Urinary bladder (tissue), 3 donors: ENCODE measurements at regions not wholly inside any gene's neighbourhood (a gene's known extent, or its start where the extent isn't known, plus 50 kb on each side); places are given as distances from the start of the nearest gene placed in this dataset.
"Not testable (repeated sequence)": the region's sequence is repeated elsewhere in the genome, so short reads cannot be mapped to it uniquely, and the experiment has no call there.

Source experiments
- DNase-seq: peaks from one replicate; pipeline ENCODE4 v3.0.0-alpha.2; 2015; ENCODE audit errors: extremely low spot score
- H3K27ac ChIP-seq: one replicate; pipeline ENCODE4 v1.5.1; 2013; ENCODE audit warnings: low read depth, mild to moderate bottlenecking, moderate library complexity
- H3K36me3 ChIP-seq: one replicate; pipeline ENCODE4 v1.6.1; 2013; ENCODE audit warnings: mild to moderate bottlenecking, moderate library complexity; ENCODE audit not compliant: insufficient read depth
- H3K4me1 ChIP-seq: one replicate; pipeline ENCODE4 v1.6.1; 2013; ENCODE audit warnings: mild to moderate bottlenecking, moderate library complexity; ENCODE audit not compliant: insufficient read depth
- H3K4me3 ChIP-seq: one replicate; pipeline ENCODE4 v1.5.1; 2013; ENCODE audit warnings: low read depth, low read length
- WGBS: extraction: QIAGEN DNeasy Blood & Tissue Kit; methylation state at CpG from one replicate; pipeline ENCODE4 v1.1.7; 2013; 5-methylcytosine and 5-hydroxymethylcytosine counted together
- donor health status: healthy with polysubstance abuse.
- donor health status: healthy.

GRCh38 chr5:119752921-119753886 is 123.8 kb downstream of the FAM170A start:
- Histone ChIP-seq H3K36me3 (no peaks in the 10 kb centered on the region), H3K4me3 (no peak overlapping the region), H3K4me1 (no peaks in the 10 kb centered on the region), H3K27ac (no peak overlapping the region)
- 94% methylated on average over 8 of the region's 8 CpGs for WGBS
- no peak for DNase-seq

- H3K36me3 ChIP-seq, H3K4me3 ChIP-seq: not testable (repeated sequence)
Observed at GRCh38 chr5:119754825-119755224, 125.5 kb downstream of the FAM170A start.

GRCh38 chr5:119757276-119757675 is 127.9 kb downstream of the FAM170A start:
- WGBS, result 82% methylated on average over 2 of the region's 2 CpGs
- H3K4me3 ChIP-seq, result no peak overlapping the region
- H3K36me3 ChIP-seq, result no peaks in the 10 kb centered on the region
- no peaks in the 10 kb centered on the region for H3K4me1 ChIP-seq
- no peak overlapping the region for H3K27ac ChIP-seq
- no peak for DNase-seq

More at GRCh38 chr5:119754825-119755224, 125.5 kb downstream of the FAM170A start:
- 96% methylated on average over 7 of the region's 7 CpGs for WGBS
- H3K27ac ChIP-seq, H3K4me1 ChIP-seq, DNase-seq: not testable (repeated sequence)

GRCh38 chr5:119769695-119770693 is 140.6 kb downstream of the FAM170A start:
- not testable (repeated sequence) for H3K27ac ChIP-seq, H3K4me1 ChIP-seq, H3K4me3 ChIP-seq, H3K36me3 ChIP-seq, DNase-seq
- 71% methylated on average over 11 of the region's 11 CpGs for WGBS

GRCh38 chr5:119780145-119780544 is 150.8 kb downstream of the FAM170A start:
- not testable (repeated sequence) for H3K4me3 ChIP-seq
- WGBS, result 81% methylated on average over 15 of the region's 15 CpGs

GRCh38 chr5:119785057-119785456 is 155.7 kb downstream of the FAM170A start:
- no peak for DNase-seq
- Histone ChIP-seq H3K4me3 (no peak overlapping the region), H3K27ac (no peak overlapping the region), H3K36me3 (no peaks in the 10 kb centered on the region), H3K4me1 (no peaks in the 10 kb centered on the region)

More at GRCh38 chr5:119780145-119780544, 150.8 kb downstream of the FAM170A start:
- H3K4me1 ChIP-seq, DNase-seq, H3K27ac ChIP-seq, H3K36me3 ChIP-seq: not testable (repeated sequence)

GRCh38 chr5:119789406-119790117 is 160.2 kb downstream of the FAM170A start:
- H3K4me3 ChIP-seq, result no peak overlapping the region
- no peak for DNase-seq
- no peak overlapping the region for H3K27ac ChIP-seq
- no peaks in the 10 kb centered on the region for H3K4me1 ChIP-seq
- H3K36me3 ChIP-seq, result no peaks in the 10 kb centered on the region
- 56% methylated on average over 2 of the region's 2 CpGs for WGBS

GRCh38 chr5:119792161-119792799 is 162.9 kb downstream of the FAM170A start:
- Histone ChIP-seq H3K27ac (no peak overlapping the region), H3K4me1 (no peaks in the 10 kb centered on the region), H3K36me3 (no peaks in the 10 kb centered on the region), H3K4me3 (no peak overlapping the region)
- 25% methylated on average over 5 of the region's 5 CpGs for WGBS
- no peak for DNase-seq

- Histone ChIP-seq H3K4me1 (no peaks in the 10 kb centered on the region), H3K27ac (no peak overlapping the region), H3K4me3 (no peak overlapping the region), H3K36me3 (no peaks in the 10 kb centered on the region)
- no peak for DNase-seq
- WGBS, result 55% methylated on average over 2 of the region's 2 CpGs
Observed at GRCh38 chr5:119795768-119796167, 166.4 kb downstream of the FAM170A start.

- 89% methylated on average over 2 of the region's 2 CpGs for WGBS
- Histone ChIP-seq H3K4me1 (no peaks in the 10 kb centered on the region), H3K27ac (no peak overlapping the region), H3K36me3 (no peaks in the 10 kb centered on the region), H3K4me3 (no peak overlapping the region)
- DNase-seq, result no peak
Observed at GRCh38 chr5:119801570-119801969, 172.2 kb downstream of the FAM170A start.

- Histone ChIP-seq H3K4me3 (no peak overlapping the region), H3K36me3 (no peaks in the 10 kb centered on the region), H3K4me1 (no peaks in the 10 kb centered on the region), H3K27ac (no peak overlapping the region)
- no peak for DNase-seq
- WGBS, result 94% methylated on average over 2 of the region's 2 CpGs
Observed at GRCh38 chr5:119808024-119808423, 178.7 kb downstream of the FAM170A start.

- Histone ChIP-seq H3K4me3 (no peak overlapping the region), H3K36me3 (no peaks in the 10 kb centered on the region), H3K27ac (no peak overlapping the region), H3K4me1 (no peaks in the 10 kb centered on the region)
- WGBS, result 95% methylated on average over 2 of the region's 2 CpGs
- DNase-seq, result no peak
Observed at GRCh38 chr5:119808474-119808873, 179.1 kb downstream of the FAM170A start.

GRCh38 chr5:119810217-119810616 is 180.9 kb downstream of the FAM170A start:
- DNase-seq, result no peak
- Histone ChIP-seq H3K27ac (no peak overlapping the region), H3K4me1 (no peaks in the 10 kb centered on the region), H3K4me3 (no peak overlapping the region), H3K36me3 (no peaks in the 10 kb centered on the region)
